Testis (tissue), 2 donors: ENCODE measurements at regions not wholly inside any gene's neighbourhood (a gene's known extent, or its start where the extent isn't known, plus 50 kb on each side); places are given as distances from the start of the nearest gene placed in this dataset.

ENCODE experiments used
- DNase-seq: peaks from one replicate; pipeline ENCODE4 v3.0.0-alpha.2; 2019
- H3K27ac ChIP-seq, 2 donors: fragments of 200-600 bp; sonication (generic); one replicate each; pipeline ENCODE4 v1.5.1; 2019
- H3K27me3 ChIP-seq: fragments of 200-600 bp; sonication (generic); one replicate; pipeline ENCODE4 v1.5.1; 2019
- H3K36me3 ChIP-seq: fragments of 200-600 bp; sonication (generic); one replicate; pipeline ENCODE4 v1.5.1; 2017; ENCODE audit warnings: low read depth; ENCODE audit errors: missing control alignments
- H3K4me1 ChIP-seq: fragments of 200-600 bp; sonication (generic); one replicate; pipeline ENCODE4 v1.5.1; 2019
- H3K4me3 ChIP-seq, 2 donors: fragments of 200-600 bp; sonication (generic); one replicate each; pipeline ENCODE4 v1.5.1; 2017 to 2019
- H3K9me3 ChIP-seq: fragments of 200-600 bp; sonication (generic); one replicate; pipeline ENCODE4 v1.5.1; 2017
- CTCF ChIP-seq, 3 experiments: fragments of 450-650 bp in 2 of 3; fragments of 200-600 bp in 1 of 3; sonication (generic) in 1 of 3; IDR thresholded peaks; one replicate each; pipeline ENCODE4 v1.5.1; 2016 to 2019; ENCODE audit warnings: antibody characterized with exemption in 3 of 3, mild to moderate bottlenecking in 2 of 3, moderate library complexity in 1 of 3
- POLR2A ChIP-seq: fragments of 450-650 bp; IDR thresholded peaks from one replicate; pipeline ENCODE4 v1.6.1; 2017; ENCODE audit warnings: antibody characterized with exemption, mild to moderate bottlenecking, moderate library complexity
- WGBS, 2 donors: methylation state at CpG; one replicate each; pipeline ENCODE4 v1.1.5; 2018; 5-methylcytosine and 5-hydroxymethylcytosine counted together
- intact Hi-C: fragments of 100-400 bp; cut with DNase I; formaldehyde crosslinking; loops from one replicate; pipeline ENCODE4 v1.15.1; 2023; ENCODE audit warnings: low total_unique reads

GRCh38 chr4:136644279-136644678, 888.0 kb downstream of the PCDH18 start:
- no peak for DNase-seq
- Histone ChIP-seq H3K36me3 (no peaks in the 10 kb centered on the region), H3K4me3 (no peak overlapping the region), H3K4me1 (no peaks in the 10 kb centered on the region), H3K27ac (no peak overlapping the region), H3K9me3 (no peaks in the 10 kb centered on the region), H3K27me3 (no peaks in the 10 kb centered on the region)
- TF ChIP-seq POLR2A (no peak), CTCF (IDR thresholded peaks at IDR 0.05) (no peak)
- intact Hi-C loops: no loop called here

- H3K9me3 ChIP-seq: no peaks in the 10 kb centered on the region
- 92 to 98% methylated on average over 2 of the region's 2 CpGs for WGBS, 2 donors
- TF ChIP-seq POLR2A (no peak), CTCF (IDR thresholded peaks at IDR 0.05) (no peak)
- intact Hi-C loops: no loop called here
- no peaks in the 10 kb centered on the region for H3K36me3 ChIP-seq
- DNase-seq: no peak
- H3K27ac ChIP-seq: no peak overlapping the region
- H3K4me1 ChIP-seq: no peaks in the 10 kb centered on the region
- no peak overlapping the region for H3K4me3 ChIP-seq
- H3K27me3 ChIP-seq: no peaks in the 10 kb centered on the region
Observed at GRCh38 chr4:136643416-136643815, 888.9 kb downstream of the PCDH18 start.

- Histone ChIP-seq H3K27ac (no peak overlapping the region), H3K4me3 (no peak overlapping the region), H3K4me1 (no peaks in the 10 kb centered on the region), H3K27me3 (no peaks in the 10 kb centered on the region), H3K9me3 (no peaks in the 10 kb centered on the region), H3K36me3 (no peaks in the 10 kb centered on the region)
- peak; percentile 69 for DNase-seq
- TF ChIP-seq POLR2A (no peak), CTCF (IDR thresholded peaks at IDR 0.05) (peak in 1 of 3 experiments; percentile 51)
- intact Hi-C loops: no loop called here
- WGBS, 2 donors: 65 to 69% methylated on average over 9 of the region's 9 CpGs
Observed at GRCh38 chr4:136637071-136637777, 895.1 kb downstream of the PCDH18 start.

- Histone ChIP-seq H3K4me1 (no peaks in the 10 kb centered on the region), H3K4me3 (no peak overlapping the region), H3K27ac (no peak overlapping the region), H3K36me3 (no peaks in the 10 kb centered on the region), H3K9me3 (no peaks in the 10 kb centered on the region), H3K27me3 (no peaks in the 10 kb centered on the region)
- WGBS, 2 donors: 63 to 75% methylated on average over 9 to 10 of the region's 10 CpGs
- TF ChIP-seq POLR2A (no peak), CTCF (IDR thresholded peaks at IDR 0.05) (no peak)
- DNase-seq: no peak
- intact Hi-C loops: no loop called here
Observed at GRCh38 chr4:136636155-136636554, 896.1 kb downstream of the PCDH18 start.

- intact Hi-C loops: no loop called here
- WGBS, 2 donors: 73 to 76% methylated on average over 2 of the region's 2 CpGs
Observed at GRCh38 chr4:136634121-136634520, 898.2 kb downstream of the PCDH18 start.

More at GRCh38 chr4:136634121-136634520, 898.2 kb downstream of the PCDH18 start:
- no peaks in the 10 kb centered on the region for H3K4me1 ChIP-seq
- H3K36me3 ChIP-seq: no peaks in the 10 kb centered on the region
- no peak overlapping the region for H3K27ac ChIP-seq
- H3K27me3 ChIP-seq: no peaks in the 10 kb centered on the region
- no peaks in the 10 kb centered on the region for H3K9me3 ChIP-seq
- no peak for DNase-seq
- no peak for TF ChIP-seq CTCF (IDR thresholded peaks at IDR 0.05)
- no peak for TF ChIP-seq POLR2A
- no peak overlapping the region for H3K4me3 ChIP-seq
